ENCODE measurements at regions not wholly inside any gene's neighbourhood (a gene's known extent, or its start where the extent isn't known, plus 50 kb on each side); places are given as distances from the start of the nearest gene placed in this dataset.

DNA sequence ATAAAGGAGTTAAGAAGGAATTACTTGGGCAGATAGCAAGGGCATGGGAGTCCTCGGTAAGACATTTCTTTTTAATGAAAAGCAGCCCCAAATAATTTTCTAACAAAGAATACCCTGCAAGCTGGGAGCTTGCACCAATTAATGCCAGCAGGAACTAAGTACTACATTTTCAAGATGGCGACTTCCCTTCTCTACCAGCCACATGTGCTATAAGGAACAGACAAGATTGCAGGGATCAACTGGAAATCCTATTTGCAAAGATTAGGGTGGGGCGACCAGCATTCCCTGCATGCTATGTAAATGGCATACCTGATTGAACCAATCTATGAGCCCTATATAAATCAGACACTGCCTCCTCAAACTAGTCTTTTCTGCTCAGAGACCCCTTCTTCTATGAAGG lies 827.5 kb downstream of the ADCYAP1 start:
- H3K4me3 ChIP-seq = no peak overlapping the region
- intact Hi-C loops (cut with DNase I) = no loop called here
- WGBS (ENCODE audit: insufficient coverage, low coverage, low lambda C conversion rate, missing lambda C conversion rate) = 71% methylated on average over 3 of the region's 3 CpGs
- H3K27me3 ChIP-seq = no peaks in the 10 kb centered on the region
- H3K36me3 ChIP-seq = no peaks in the 10 kb centered on the region
- no peak for DNase-seq
- H3K9me3 ChIP-seq = no peaks in the 10 kb centered on the region
- no peaks in the 10 kb centered on the region for H3K4me1 ChIP-seq
- no peak for ATAC-seq
- TF ChIP-seq POLR2A (IDR thresholded peaks at IDR 0.05) = no peak
- TF ChIP-seq, protein P1, sequence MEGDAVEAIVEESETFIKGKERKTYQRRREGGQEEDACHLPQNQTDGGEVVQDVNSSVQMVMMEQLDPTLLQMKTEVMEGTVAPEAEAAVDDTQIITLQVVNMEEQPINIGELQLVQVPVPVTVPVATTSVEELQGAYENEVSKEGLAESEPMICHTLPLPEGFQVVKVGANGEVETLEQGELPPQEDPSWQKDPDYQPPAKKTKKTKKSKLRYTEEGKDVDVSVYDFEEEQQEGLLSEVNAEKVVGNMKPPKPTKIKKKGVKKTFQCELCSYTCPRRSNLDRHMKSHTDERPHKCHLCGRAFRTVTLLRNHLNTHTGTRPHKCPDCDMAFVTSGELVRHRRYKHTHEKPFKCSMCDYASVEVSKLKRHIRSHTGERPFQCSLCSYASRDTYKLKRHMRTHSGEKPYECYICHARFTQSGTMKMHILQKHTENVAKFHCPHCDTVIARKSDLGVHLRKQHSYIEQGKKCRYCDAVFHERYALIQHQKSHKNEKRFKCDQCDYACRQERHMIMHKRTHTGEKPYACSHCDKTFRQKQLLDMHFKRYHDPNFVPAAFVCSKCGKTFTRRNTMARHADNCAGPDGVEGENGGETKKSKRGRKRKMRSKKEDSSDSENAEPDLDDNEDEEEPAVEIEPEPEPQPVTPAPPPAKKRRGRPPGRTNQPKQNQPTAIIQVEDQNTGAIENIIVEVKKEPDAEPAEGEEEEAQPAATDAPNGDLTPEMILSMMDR (IDR thresholded peaks at IDR 0.05) = no peak
- no peak overlapping the region for H3K27ac ChIP-seq

DNA sequence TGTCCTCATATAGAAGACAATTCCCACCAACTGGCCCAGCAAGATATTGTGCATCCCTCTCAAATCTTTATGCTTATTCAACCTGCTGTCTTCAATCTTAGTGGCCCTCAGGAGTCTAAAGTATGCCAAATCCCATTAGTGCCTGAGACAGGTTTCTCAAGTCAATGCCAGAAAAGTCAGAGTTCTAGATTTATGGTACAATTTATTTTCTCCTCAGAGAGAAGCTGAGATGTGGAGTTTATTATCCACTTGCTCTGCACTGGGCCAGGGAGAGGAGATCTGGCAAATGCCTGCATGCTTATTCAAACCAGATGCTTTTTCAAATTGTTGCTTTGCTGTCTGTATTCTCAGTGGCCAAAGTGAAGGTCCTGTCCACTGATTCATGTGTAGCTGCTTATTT lies 825.2 kb downstream of the METTL4 start:
- intact Hi-C loops (cut with DNase I) = no loop called here
- Histone ChIP-seq H3K36me3 (no peaks in the 10 kb centered on the region), H3K9me3 (no peaks in the 10 kb centered on the region), H3K27ac (no peak overlapping the region), H3K27me3 (no peaks in the 10 kb centered on the region), H3K4me3 (no peak overlapping the region), H3K4me1 (no peaks in the 10 kb centered on the region)
- DNase-seq (no peak), ATAC-seq (no peak)
- TF ChIP-seq, protein P1 (IDR thresholded peaks at IDR 0.05) = no peak
- TF ChIP-seq POLR2A (IDR thresholded peaks at IDR 0.05) = no peak

DNA sequence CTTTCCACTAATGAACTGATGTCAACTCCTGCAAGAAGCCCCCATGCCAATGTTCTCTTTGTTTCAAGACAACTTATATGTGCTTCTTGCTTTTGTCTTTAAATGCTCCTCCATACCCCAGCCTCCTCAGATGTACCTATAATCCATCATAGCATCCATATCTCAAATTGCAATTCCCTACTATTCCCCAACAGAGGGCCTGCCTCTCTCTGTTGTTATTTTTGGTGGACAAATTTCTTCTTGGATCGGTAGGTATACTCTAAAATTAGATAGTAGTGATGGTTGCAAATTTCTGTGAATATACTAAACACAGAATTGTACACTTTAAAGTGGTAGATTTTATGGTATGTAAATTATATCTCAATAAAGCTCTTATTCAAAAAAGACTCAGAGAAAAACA lies 820.1 kb downstream of the METTL4 start:
- TF ChIP-seq, protein P1 (IDR thresholded peaks at IDR 0.05) = peak in 3 of 4 donors; percentile 20 to 43 (median 24)
- TF ChIP-seq POLR2A (IDR thresholded peaks at IDR 0.05) = no peak
- Histone ChIP-seq H3K4me1 (no peaks in the 10 kb centered on the region), H3K9me3 (no peaks in the 10 kb centered on the region), H3K36me3 (no peaks in the 10 kb centered on the region), H3K27me3 (no peaks in the 10 kb centered on the region), H3K27ac (no peak overlapping the region), H3K4me3 (no peak overlapping the region)
- ATAC-seq = peak in 1 of 4 donors; percentile 45
- intact Hi-C loops (cut with DNase I) = no loop called here
- no peak for DNase-seq
- WGBS (ENCODE audit: insufficient coverage, low coverage, low lambda C conversion rate, missing lambda C conversion rate) = 27% methylated on average over 1 of the region's 1 CpG

DNA sequence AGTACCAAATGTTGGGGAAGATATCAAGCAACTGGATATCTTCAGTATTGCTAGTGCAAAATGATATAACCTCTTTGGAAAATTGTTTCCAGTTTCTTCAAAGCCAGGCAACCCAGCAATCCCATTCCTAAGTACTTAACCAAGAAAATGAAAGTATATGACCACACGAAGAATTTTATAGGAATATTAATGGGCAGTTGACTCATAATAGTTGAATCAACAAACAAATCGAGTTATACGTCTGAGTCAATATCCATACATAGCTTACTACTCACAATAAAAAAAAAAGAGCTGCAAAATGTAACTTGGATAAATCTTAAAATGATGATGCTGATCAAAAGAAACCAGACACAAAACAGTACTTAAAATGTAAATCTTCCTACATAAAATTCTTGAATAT lies 810.4 kb downstream of the METTL4 start:
- Histone ChIP-seq H3K4me3 (no peak overlapping the region), H3K4me1 (no peaks in the 10 kb centered on the region), H3K27ac (no peak overlapping the region), H3K9me3 (no peaks in the 10 kb centered on the region), H3K27me3 (no peaks in the 10 kb centered on the region), H3K36me3 (no peaks in the 10 kb centered on the region)
- no peak for TF ChIP-seq POLR2A (IDR thresholded peaks at IDR 0.05)
- TF ChIP-seq, protein P1 (IDR thresholded peaks at IDR 0.05) = no peak
- DNase-seq (no peak), ATAC-seq (no peak)
- WGBS (ENCODE audit: insufficient coverage, low coverage, low lambda C conversion rate, missing lambda C conversion rate) = 79% methylated on average over 3 of the region's 3 CpGs
- intact Hi-C loops (cut with DNase I) = no loop called here

DNA sequence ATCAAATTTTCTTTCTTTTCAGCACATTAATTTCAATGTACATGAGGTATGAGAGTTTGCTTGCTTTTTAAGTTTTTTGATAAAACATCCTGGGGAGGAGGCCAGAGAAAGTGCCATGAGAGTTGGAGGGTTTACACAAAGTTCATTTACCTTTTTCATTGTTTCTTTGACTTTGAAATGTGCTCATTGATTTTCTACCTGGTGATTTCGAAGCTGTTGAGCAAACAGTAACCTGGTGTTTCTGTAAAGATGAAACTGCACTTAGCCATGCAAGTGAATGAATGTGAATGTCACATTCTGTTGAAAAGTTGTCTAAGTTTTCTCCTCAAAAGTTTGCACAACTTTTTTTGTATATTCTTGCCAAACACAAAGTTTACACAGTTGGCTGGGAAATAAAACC lies 797.0 kb downstream of the METTL4 start:
- no peak overlapping the region for H3K4me3 ChIP-seq
- ATAC-seq (peak; percentile 66 to 83 (median 78)), DNase-seq (no peak)
- TF ChIP-seq, protein P1 (IDR thresholded peaks at IDR 0.05) = no peak
- no peak for TF ChIP-seq POLR2A (IDR thresholded peaks at IDR 0.05)
- peak overlapping the region in 2 of 3 donors; percentile 4 to 31 for H3K27ac ChIP-seq
- no peaks in the 10 kb centered on the region for H3K36me3 ChIP-seq
- WGBS (ENCODE audit: insufficient coverage, low coverage, low lambda C conversion rate, missing lambda C conversion rate) = 26% methylated on average over 1 of the region's 1 CpG
- H3K4me1 ChIP-seq = peaks cover 0 to 42% (median 3%) of the 10 kb centered on the region in 4 donors
- intact Hi-C loops (cut with DNase I) = no loop called here
- H3K27me3 ChIP-seq = no peaks in the 10 kb centered on the region
- H3K9me3 ChIP-seq = no peaks in the 10 kb centered on the region

All from right lobe of liver (tissue), 6 donors.